Activated CD4-positive, CD25-positive, alpha-beta regulatory T cell (primary cell): ENCODE measurements at regions not wholly inside any gene's neighbourhood (a gene's known extent, or its start where the extent isn't known, plus 50 kb on each side); places are given as distances from the start of the nearest gene placed in this dataset.

ENCODE experiments used
- DNase-seq, 4 experiments: peaks; one replicate each; lab custom pipeline; 2025; lab: John Stamatoyannopoulos, UW

- no peak for DNase-seq
Measured at GRCh38 chr11:104655066-104655465, 243.2 kb downstream of the CASP12 start.

- DNase-seq = no peak
Measured at GRCh38 chr11:104654181-104654813, 244.0 kb downstream of the CASP12 start.

GRCh38 chr11:104653407-104653806 is 244.9 kb downstream of the CASP12 start:
- DNase-seq = no peak

- no peak for DNase-seq
Measured at GRCh38 chr11:104652996-104653395, 245.3 kb downstream of the CASP12 start.

GRCh38 chr11:104650234-104650633 is 248.0 kb downstream of the CASP12 start:
- no peak for DNase-seq

- no peak for DNase-seq
Measured at GRCh38 chr11:104649002-104649401, 249.3 kb downstream of the CASP12 start.

- DNase-seq = no peak
Measured at GRCh38 chr11:104645261-104646222, 252.7 kb downstream of the CASP12 start.

GRCh38 chr11:104637662-104638170 is 260.5 kb downstream of the CASP12 start:
- no peak for DNase-seq

GRCh38 chr11:104633226-104633625 is 265.0 kb downstream of the CASP12 start:
- DNase-seq = no peak

GRCh38 chr11:104630352-104630751 is 267.9 kb downstream of the CASP12 start:
- no peak for DNase-seq

GRCh38 chr11:104625246-104625645 is 273.0 kb downstream of the CASP12 start:
- DNase-seq = no peak

GRCh38 chr11:104624021-104624420 is 274.2 kb downstream of the CASP12 start:
- no peak for DNase-seq

GRCh38 chr11:104623518-104623917 is 274.7 kb downstream of the CASP12 start:
- DNase-seq = no peak

- no peak for DNase-seq
Measured at GRCh38 chr11:104620991-104621390, 277.3 kb downstream of the CASP12 start.

GRCh38 chr11:104619751-104620150 is 278.5 kb downstream of the CASP12 start:
- no peak for DNase-seq

GRCh38 chr11:104618954-104619353 is 279.3 kb downstream of the CASP12 start:
- no peak for DNase-seq

- no peak for DNase-seq
Measured at GRCh38 chr11:104614961-104615360, 283.3 kb downstream of the CASP12 start.

GRCh38 chr11:104614117-104614680 is 284.1 kb downstream of the CASP12 start:
- DNase-seq = no peak

GRCh38 chr11:104610635-104611034 is 287.6 kb downstream of the CASP12 start:
- DNase-seq = no peak

GRCh38 chr11:104609311-104610085 is 288.8 kb downstream of the CASP12 start:
- DNase-seq = no peak

- no peak for DNase-seq
Measured at GRCh38 chr11:104602643-104603042, 295.6 kb downstream of the CASP12 start.
